SH-SY5Y (cell line): ENCODE measurements at regions not wholly inside any gene's neighbourhood (a gene's known extent, or its start where the extent isn't known, plus 50 kb on each side); places are given as distances from the start of the nearest gene placed in this dataset.

Source experiments
- GATA2 ChIP-seq: IDR thresholded peaks from 2 replicates; pipeline ENCODE4 v1.6.1; 2011; ENCODE audit warnings: mild to moderate bottlenecking, low read depth, low read length
- GATA3 ChIP-seq: IDR thresholded peaks from 2 replicates; pipeline ENCODE4 v1.6.1; 2011; ENCODE audit warnings: low read depth, mild to moderate bottlenecking, low read length, moderate library complexity

DNA sequence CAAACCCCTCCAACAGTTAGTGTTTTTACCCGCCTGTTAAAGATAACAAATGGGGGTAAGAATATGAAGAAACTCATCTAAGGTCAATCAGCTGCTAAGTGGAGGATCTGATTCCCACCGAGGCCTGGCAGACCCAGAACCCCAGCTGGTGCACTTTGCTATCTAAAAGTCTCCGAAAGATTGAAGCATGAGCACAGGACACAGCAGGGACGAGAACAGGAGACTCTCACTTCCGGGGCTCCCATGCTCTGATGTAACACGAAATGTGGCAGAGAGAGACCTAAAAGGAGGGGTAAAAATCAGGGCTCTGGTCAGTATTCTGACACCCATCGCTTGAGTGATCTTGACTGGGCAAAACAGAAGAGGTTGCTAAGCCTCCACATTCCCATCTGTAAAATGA is 119.7 kb downstream of the PDCL3 start:
- no peak for TF ChIP-seq GATA2
- no peak for TF ChIP-seq GATA3
